HG03521 (cell line): ENCODE measurements at regions not wholly inside any gene's neighbourhood (a gene's known extent, or its start where the extent isn't known, plus 50 kb on each side); places are given as distances from the start of the nearest gene placed in this dataset.
A peak's percentile ranks its signal among the peaks of the same experiment; 100 is the strongest.
"Not testable (repeated sequence)": the region's sequence is repeated elsewhere in the genome, so short reads cannot be mapped to it uniquely, and the experiment has no call there.

Experiments
- ATAC-seq: cut with Tn5 transposase; IDR thresholded peaks from one replicate; pipeline ENCODE4 v1.9.1; 2021; ENCODE audit warnings: mild to moderate bottlenecking, moderate library complexity; ENCODE audit not compliant: unreplicated experiment

- ATAC-seq: no peak
Measured at GRCh38 chr12:129959889-129960288, 56.1 kb upstream of the TMEM132D start.

GRCh38 chr12:129961091-129961490 is 57.3 kb upstream of the TMEM132D start:
- no peak for ATAC-seq

- no peak for ATAC-seq
Measured at GRCh38 chr12:129961856-129962255, 58.0 kb upstream of the TMEM132D start.

DNA sequence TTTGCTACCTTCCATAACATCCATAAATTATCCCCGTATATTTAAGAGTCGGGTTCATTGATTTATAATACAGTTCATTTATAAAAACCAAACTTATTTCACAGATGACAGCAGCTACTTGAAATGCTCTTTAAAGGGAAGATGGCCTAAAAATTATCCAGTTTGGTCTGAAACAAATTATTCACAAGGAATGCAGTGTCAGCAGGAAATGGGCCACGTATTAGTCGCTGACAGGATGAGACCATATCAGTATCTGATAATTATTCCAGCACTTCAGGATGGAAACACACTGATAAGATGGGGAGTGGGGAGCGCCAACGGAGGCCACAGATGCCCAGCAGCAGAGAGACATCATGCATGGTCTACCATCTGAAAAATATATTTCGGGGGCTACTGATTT is 60.5 kb upstream of the TMEM132D start:
- ATAC-seq: no peak

DNA sequence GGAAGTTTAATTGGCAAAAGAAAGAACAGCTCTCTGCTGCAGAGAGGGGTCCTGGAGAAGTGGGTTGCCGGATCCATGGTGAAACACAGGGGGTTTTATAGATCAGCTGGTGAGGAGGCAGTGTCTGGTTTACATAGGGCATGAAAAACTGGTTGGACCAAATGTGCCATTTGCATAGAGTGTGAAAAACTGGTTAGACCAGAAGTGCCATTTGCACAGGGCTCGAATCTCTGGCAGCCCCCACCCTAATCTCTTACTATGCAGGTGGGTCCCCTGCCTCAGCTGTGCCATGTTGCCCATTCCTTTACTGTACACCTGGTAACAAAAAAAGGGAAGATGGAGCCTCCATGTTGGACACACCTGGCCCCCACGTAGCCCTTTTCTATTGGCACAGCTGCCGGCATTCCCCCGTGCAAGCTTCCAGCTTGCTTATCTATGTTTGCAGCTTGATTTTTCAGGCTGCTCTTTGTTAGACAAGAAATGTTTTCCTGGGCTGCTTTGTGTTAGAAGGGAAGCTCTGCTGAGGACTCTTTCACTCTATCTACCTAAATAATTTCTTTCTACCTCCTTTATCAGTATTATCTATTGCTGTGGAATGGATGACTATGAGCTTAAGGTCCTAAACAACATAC is 61.1 kb upstream of the TMEM132D start:
- no peak for ATAC-seq

GRCh38 chr12:129966146-129966995 is 62.5 kb upstream of the TMEM132D start:
- no peak for ATAC-seq

DNA sequence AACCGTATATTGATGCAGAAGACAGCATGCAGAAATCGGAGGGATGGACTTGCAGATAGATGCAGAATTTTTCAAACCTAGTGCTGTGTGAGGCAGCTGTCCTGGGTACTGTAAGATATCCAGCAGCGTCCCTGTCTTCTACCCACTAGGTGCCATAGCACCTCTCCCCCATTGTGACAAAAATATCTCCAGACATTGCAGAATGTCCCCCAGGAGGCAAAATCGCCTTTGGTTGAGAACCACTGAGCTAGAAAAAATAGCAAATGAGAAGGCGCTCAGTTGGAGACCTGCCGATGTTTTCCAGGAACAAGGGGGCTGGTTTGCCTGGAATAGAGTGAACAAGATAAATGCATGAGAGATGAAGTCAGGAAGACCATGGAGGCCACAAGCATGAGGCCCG is 67.9 kb upstream of the TMEM132D start:
- ATAC-seq: no peak

DNA sequence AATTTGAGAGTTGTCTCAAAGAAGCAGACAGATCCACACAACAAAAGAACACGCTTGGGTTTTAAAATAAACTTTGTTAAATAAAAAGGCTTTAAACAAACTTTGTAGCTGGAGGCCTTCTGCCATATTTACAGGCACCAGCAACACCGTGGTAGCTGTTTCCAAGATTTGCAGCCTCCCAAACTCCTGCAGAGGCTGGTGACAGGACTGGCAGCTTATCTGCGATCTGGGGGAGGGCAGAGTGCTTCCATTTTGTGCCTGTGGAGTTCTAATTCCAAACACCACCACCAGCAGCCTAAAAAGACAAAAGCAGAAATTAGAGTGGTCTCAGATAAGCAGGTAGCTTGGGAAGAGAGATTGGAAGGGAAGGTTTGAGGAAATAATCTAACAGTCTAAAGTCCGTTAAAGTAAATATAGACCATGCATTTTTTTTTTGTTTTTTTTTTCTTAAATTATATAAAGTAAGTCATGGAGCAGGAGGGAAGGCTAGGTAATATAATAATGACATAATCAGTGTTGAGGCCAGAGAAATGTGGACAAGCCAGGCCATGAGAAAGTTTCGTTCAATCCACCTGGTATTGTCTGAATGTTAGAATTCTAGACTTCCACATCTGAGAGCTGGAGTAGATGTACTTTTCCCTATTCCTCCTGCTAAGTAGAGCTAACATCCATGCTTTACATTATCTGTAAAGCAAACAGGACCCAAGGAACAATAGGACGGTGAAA is 69.6 kb upstream of the TMEM132D start:
- no peak for ATAC-seq

DNA sequence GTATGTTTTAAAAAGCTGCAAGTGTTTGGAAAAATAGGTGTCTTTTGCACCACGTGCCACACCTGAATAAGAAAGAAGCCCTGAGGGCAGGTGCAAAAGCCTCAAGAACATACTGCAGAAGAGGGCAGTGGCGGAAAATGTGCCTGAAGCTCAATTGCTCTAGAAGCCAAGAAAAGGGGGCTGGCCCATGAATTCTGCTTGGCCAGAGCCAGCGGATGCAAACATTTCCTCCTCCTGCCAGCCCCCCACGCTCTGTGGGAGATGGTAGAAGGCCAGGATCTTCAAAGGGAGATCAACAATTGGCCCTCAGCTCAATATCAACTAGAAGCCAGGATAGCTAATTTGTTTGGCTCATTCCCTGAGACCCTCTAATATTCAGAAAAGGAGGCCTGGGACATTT is 80.3 kb upstream of the TMEM132D start:
- no peak for ATAC-seq

DNA sequence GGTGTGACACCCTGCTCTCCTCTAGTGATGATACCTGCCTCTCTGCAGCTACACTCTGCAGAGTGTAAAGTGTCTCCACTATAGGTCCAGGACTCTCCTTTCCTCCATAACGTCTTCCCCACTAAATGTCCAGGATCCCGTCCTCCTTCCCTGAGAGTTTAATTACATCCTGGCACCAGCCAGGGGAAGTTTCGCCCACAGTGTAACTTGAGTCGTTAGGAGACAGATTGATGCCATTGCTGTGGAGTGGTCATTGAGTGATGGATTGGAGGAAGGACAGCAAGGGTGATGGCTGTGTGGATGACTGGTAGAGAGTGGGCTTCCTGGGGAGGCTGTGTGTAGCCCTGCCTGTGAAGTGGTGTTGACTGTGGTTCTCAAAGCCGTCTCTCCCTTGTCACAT is 84.0 kb upstream of the TMEM132D start:
- ATAC-seq: no peak

DNA sequence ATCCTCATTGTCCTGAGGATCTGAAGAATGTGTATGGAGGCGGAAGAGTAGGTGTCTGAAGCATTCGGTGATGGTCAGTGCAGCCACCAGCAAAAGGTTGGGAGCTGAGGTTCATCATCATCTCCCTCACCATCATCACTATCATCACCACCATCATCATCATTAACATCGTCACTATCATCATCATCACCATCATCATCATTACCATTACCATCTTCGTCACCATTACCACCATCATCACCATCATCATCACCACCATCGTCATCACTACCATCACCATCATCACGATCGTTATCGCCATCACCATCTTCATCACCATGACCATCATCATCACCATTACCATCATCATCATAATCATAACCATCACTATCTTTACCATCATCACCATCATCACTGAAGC is 90.8 kb upstream of the TMEM132D start:
- ATAC-seq: no peak

GRCh38 chr12:129997239-129997638 is 93.4 kb upstream of the TMEM132D start:
- ATAC-seq: no peak

DNA sequence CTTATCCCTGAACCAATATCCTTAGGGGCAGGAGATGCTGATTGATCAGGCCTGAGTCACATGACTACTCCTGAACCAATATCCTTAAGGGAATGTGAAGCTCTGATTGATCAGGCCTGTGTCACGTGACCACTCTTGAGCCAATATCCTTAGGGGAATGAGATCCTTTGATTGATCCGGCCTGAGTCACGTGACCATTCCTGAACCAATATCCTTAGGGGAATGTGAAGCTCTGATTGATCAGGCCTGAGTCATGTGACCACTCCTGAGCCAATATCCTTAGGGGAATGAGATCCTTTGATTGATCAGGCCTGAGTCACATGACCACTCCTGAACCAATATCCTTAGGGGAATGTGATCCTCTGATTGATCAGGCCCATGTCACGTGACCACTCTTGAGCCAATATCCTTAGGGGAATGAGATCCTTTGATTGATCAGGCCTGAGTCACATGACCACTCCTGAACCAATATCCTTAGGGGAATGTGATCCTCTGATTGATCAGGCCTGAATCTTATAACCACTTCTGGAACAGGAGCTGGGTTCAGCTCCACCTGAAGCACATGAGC is 100.6 kb upstream of the TMEM132D start:
- ATAC-seq: not testable (repeated sequence)

DNA sequence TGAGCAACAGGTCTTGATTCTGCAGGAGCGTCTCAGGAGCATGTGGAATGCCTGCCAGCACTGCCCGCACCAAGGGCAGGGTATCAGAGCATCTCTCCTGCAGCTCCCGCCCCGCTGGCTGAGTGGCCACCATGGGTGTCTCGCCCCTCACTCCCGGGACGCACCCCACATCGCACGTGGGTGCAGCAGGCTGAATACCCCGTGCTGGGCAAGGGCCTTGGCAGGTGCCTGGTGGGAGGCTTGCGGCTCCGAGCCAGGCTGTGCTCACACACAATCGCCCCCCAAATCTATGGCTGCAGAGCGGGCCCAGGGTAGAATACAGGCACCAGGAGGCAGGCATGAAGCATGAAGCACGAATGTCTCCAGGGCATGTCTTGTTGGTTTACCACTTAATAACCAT is 103.9 kb upstream of the TMEM132D start:
- no peak for ATAC-seq

DNA sequence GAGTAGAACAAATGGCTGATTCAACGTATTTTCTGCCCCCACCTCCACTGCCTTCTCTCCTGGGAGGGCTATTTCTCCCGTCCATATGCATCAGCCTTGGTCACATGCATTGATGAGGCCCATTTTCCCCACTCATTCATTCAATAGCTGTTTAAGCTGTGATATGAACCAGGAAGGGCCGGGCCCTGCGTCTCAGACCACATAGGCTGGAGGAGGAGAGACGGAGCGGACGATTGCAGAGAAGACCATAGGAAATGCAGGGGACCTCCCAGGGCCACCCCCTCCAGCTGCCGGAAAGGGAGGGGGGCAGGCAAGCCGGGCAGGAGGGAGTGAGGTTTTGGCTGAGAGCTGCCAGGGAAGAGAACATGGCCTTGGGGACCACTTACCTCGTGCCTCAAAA is 104.4 kb upstream of the TMEM132D start:
- no peak for ATAC-seq

DNA sequence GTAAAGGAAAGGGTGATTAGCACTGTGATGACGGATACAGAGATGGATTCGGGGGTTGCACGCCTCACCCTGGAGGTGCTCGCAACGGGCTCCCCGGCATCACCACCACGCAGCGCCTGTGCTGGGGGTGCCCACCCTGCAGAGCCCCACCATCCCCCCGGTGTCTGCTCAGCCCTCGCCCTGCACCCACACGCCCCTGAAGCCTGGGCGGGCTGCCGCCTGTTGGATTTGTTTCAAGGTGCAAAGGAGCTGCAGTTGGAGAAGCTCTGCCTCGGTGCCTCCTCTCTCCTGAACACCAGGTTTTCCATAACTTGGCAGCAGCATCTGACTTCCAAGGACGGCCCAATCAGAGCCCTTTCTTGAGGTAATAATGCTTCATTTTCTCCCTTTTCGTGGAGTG is 106.1 kb upstream of the TMEM132D start:
- no peak for ATAC-seq

DNA sequence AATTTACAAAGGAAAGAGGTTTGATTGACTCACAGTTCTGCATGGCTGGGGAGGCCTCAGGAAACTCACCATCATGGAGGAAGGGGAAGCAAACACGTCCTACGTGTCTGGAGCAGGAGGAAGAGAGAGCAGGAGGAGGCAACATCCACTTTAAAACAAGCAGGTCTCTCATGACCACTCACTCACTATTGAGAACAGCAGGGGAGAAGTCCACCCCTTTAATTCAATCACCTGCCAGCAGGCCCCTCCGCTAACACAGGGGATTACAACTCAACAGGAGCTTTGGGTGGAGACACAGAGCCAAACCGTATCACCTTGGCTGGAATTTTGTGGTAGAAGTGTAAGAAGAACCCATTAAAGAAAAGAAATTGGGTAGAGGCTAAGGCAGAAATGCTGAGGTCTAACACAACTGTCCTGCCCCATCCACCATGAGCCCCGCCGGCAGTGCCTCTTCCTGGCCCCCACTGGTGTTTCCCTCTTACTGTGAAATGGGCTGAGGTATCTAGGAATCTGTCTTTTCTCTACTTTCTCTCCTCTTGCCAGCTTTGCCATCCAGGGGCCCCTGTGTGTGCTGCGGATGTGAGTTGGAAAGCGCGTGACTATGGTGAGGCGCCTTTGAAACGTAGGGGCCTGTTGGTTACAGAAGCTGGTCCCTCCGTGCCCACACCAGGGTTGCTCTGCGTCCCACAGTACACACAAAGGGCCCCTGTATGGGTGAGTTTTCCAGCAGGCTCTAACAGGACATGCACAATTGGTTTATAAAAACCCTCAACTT is 108.0 kb upstream of the TMEM132D start:
- ATAC-seq: no peak

- ATAC-seq: peak; percentile 72
Measured at GRCh38 chr12:130013771-130014484, 110.1 kb upstream of the TMEM132D start.

DNA sequence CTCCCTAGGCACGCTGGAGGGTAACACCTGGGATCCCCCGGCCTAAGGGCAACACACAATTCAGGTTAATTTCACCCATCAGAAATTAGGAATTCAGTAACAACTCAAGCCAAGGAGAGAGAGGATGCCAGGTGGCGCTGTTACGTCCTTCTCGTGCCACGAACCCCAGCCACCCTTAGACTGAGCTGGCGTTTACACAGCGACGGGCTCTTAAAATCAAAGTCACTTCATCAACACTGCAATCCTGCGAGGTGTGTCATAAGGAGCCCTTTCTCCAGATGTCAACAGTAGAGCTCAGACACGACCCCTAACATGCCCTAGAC is 110.6 kb upstream of the TMEM132D start:
- ATAC-seq: no peak

DNA sequence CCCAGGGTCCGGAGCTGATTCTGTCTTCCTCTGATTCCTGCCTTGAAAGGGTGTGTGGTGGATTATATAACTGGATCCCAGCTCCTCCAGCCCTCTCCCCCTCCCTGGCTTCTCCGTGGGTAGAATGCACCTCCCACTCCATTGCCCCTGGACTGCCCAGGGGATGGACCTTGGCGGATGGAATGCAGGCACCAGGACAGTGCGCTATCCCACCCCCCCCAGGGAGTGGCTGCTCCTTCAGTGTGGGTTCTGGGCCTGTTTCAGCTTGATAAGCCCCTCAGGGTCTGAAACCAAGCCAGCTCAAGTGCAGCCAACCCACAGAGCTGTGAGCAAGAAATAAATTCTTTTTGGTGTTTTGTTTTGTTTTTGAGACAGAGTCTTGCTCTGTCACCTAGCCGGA is 112.4 kb upstream of the TMEM132D start:
- no peak for ATAC-seq
